ENCODE measurements at regions not wholly inside any gene's neighbourhood (a gene's known extent, or its start where the extent isn't known, plus 50 kb on each side); places are given as distances from the start of the nearest gene placed in this dataset.

DNA sequence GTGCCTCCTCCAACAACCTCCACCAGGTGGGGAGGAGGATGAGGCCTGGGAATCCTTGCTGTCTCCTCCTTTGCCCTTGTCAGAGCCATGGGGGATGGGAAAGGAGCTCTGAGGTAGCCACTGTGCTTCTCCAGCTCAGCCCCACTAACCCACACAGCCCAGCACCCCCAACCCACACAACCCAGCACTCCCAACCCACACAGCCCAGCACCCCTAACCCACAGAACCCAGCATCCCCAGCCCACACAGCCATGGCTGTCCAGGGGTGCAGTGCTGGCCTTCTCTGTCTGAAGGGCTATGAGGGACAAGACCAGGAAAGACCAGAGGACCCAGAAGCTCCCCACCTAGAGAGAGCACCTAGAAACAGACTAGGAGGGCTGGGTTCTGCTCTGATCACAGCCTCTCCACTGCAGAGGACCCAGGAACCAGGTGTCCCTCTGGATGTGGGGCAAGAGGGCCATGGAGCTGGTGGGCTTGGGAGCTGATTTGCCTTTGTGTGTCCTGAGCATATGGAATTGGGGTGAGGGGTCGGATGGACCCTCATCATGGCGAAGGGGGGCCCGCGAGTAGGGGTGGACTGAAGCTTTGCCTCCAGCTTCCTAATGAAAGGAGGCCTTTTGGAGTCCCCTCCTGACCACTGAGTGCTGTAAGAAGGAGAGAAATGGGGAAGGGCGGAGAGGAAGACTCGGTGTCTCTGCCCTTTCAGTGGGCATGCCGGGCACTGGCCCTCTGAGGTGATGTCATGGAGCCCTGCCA is 117.6 kb upstream of the THY1 start:
- peaks cover 0 to 5% of the 10 kb centered on the region in 2 donors for H3K27me3 ChIP-seq (ENCODE audit: control insufficient read depth in 1 of 2, insufficient read depth in 2 of 2, low read length in 2 of 2)
- no peaks in the 10 kb centered on the region for H3K4me1 ChIP-seq (ENCODE audit: insufficient read depth, low read length)
- H3K9ac ChIP-seq (ENCODE audit: low read length), result no peak overlapping the region
- H3K27ac ChIP-seq (ENCODE audit: low read depth, low read length), result no peak overlapping the region
- no peak overlapping the region for H3K4me3 ChIP-seq (ENCODE audit: low read depth in 1 of 2, low read length in 2 of 2)
- H3K9me3 ChIP-seq (ENCODE audit: low read length), result no peaks in the 10 kb centered on the region
- H3K36me3 ChIP-seq (ENCODE audit: insufficient read depth, low read length), result no peaks in the 10 kb centered on the region

DNA sequence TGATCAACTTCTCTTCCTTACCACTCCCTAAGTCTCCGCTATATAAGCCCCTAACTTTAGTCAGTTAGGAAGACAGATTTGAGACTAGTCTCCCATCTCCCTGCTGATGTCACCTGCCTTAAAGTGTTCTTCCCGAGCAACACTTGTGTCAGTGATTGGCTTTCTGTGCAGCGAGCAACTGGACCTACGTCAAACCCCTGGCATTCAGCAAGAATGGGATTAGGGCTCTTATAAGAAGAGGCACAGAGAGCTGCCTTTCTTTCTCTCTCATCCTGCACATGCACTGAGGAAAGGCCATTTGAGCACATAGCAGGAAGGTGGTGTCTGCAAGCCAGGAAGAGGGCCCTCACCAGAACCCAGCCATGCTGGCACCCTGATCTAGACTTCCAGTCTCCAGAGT is 116.6 kb upstream of the THY1 start:
- peaks cover 0 to 5% of the 10 kb centered on the region in 2 donors for H3K27me3 ChIP-seq (ENCODE audit: control insufficient read depth in 1 of 2, insufficient read depth in 2 of 2, low read length in 2 of 2)
- H3K27ac ChIP-seq (ENCODE audit: low read depth, low read length), result no peak overlapping the region
- H3K4me3 ChIP-seq (ENCODE audit: low read depth in 1 of 2, low read length in 2 of 2), result no peak overlapping the region

DNA sequence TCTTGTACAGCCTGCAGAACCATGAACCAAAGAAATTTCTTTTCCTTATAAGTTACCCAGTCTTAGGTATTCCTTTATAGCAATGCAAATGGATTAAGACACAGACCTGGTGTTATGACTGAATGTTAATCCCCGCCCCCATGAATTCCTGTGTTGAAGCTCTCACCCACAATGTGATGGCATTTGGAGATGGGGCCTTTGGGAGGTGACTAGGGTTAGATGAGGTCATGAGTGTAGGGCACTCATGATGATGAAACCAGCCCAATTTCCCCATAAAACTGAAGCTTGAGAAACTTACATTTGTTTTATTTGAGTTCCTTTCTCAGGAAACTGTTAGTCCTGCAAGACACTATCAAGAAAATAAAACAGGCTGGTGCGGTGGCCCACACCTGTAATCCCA is 115.8 kb upstream of the THY1 start:
- H3K27ac ChIP-seq (ENCODE audit: low read depth, low read length), result no peak overlapping the region
- H3K4me1 ChIP-seq (ENCODE audit: insufficient read depth, low read length), result no peaks in the 10 kb centered on the region
- H3K4me3 ChIP-seq (ENCODE audit: low read depth in 1 of 2, low read length in 2 of 2), result no peak overlapping the region
- H3K36me3 ChIP-seq (ENCODE audit: insufficient read depth, low read length), result no peaks in the 10 kb centered on the region
- H3K9me3 ChIP-seq (ENCODE audit: low read length), result no peaks in the 10 kb centered on the region
- peaks cover 0 to 5% of the 10 kb centered on the region in 2 donors for H3K27me3 ChIP-seq (ENCODE audit: control insufficient read depth in 1 of 2, insufficient read depth in 2 of 2, low read length in 2 of 2)
- H3K9ac ChIP-seq (ENCODE audit: low read length), result no peak overlapping the region

More for the DNA sequence above, 116.6 kb upstream of the THY1 start:
- no peaks in the 10 kb centered on the region for H3K36me3 ChIP-seq (ENCODE audit: insufficient read depth, low read length)
- no peak overlapping the region for H3K9ac ChIP-seq (ENCODE audit: low read length)
- H3K4me1 ChIP-seq (ENCODE audit: insufficient read depth, low read length), result no peaks in the 10 kb centered on the region
- H3K9me3 ChIP-seq (ENCODE audit: low read length), result no peaks in the 10 kb centered on the region

DNA sequence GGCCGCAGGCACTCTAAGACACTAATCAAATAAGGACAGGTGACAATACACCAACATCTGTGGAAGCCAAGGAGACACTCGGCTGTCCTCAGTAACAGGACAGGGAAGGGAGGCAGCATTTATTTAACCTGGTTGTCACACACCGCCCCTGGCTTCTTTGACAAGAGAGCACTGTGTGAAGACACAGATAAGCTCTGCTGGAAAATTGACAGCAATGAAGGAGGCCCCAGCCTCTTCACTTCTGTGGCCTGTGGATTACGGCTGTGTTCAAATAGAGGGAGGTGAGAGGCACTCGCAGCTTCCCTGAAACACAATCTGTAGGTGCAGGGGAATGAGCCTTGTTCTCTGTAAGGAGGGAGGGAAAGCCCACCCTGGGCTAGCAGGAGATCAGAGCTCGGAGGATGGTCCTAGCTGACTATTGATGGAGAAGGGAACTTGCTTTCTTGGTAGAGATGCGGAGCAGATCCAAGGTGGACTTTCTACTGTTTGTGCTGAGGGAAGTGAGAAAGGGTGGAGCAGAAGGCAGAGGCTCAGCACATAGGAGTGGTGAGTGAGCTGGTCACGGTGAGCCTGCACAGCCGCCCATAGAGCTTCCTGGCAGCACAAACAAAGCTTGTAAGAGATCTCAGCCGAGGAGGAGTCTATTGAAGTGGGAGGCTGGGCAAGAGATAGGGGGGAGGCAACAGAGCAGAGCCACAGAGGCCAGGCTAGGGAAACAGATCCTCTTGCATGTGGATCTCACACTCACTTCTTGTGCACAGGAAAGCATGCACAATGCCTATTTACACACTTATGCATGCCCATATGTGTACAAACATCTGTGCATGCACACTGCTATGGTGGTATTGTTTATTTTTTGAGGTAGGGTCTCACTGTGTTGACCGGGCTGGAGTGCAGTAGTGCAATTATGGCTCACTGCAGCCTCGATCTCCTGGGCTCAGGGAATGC is 114.6 kb upstream of the THY1 start:
- Histone ChIP-seq H3K4me1 (ENCODE audit: insufficient read depth, low read length) (no peaks in the 10 kb centered on the region), H3K27me3 (ENCODE audit: control insufficient read depth in 1 of 2, insufficient read depth in 2 of 2, low read length in 2 of 2) (peaks cover 0 to 10% of the 10 kb centered on the region in 2 donors), H3K9me3 (ENCODE audit: low read length) (no peaks in the 10 kb centered on the region), H3K36me3 (ENCODE audit: insufficient read depth, low read length) (no peaks in the 10 kb centered on the region), H3K9ac (ENCODE audit: low read length) (no peak overlapping the region), H3K4me3 (ENCODE audit: low read depth in 1 of 2, low read length in 2 of 2) (no peak overlapping the region), H3K27ac (ENCODE audit: low read depth, low read length) (no peak overlapping the region)

DNA sequence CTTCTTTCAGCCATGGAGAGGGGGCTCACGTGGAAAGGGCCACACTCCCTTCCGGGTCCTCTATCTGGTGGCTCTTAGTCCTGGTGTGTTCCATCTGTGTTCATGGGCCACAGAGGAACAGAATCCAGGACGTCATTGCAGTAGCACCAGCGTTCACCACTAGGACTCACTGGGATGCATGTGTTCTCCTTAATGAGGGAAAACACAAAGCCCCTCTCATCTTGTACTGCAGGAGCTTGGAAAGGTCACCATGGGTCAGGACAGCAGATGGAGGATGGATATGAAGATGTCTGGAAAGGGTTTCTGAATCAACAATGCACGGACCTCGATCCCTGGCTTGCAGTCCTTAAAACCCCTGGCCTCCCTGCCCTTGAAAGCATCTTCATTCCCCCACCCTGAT is 113.8 kb upstream of the THY1 start:
- no peak overlapping the region for H3K27ac ChIP-seq (ENCODE audit: low read depth, low read length)
- no peaks in the 10 kb centered on the region for H3K9me3 ChIP-seq (ENCODE audit: low read length)
- no peak overlapping the region for H3K4me3 ChIP-seq (ENCODE audit: low read depth in 1 of 2, low read length in 2 of 2)
- no peaks in the 10 kb centered on the region for H3K4me1 ChIP-seq (ENCODE audit: insufficient read depth, low read length)
- H3K9ac ChIP-seq (ENCODE audit: low read length), result no peak overlapping the region
- H3K36me3 ChIP-seq (ENCODE audit: insufficient read depth, low read length), result no peaks in the 10 kb centered on the region
- peaks cover 0 to 10% of the 10 kb centered on the region in 2 donors for H3K27me3 ChIP-seq (ENCODE audit: control insufficient read depth in 1 of 2, insufficient read depth in 2 of 2, low read length in 2 of 2)

DNA sequence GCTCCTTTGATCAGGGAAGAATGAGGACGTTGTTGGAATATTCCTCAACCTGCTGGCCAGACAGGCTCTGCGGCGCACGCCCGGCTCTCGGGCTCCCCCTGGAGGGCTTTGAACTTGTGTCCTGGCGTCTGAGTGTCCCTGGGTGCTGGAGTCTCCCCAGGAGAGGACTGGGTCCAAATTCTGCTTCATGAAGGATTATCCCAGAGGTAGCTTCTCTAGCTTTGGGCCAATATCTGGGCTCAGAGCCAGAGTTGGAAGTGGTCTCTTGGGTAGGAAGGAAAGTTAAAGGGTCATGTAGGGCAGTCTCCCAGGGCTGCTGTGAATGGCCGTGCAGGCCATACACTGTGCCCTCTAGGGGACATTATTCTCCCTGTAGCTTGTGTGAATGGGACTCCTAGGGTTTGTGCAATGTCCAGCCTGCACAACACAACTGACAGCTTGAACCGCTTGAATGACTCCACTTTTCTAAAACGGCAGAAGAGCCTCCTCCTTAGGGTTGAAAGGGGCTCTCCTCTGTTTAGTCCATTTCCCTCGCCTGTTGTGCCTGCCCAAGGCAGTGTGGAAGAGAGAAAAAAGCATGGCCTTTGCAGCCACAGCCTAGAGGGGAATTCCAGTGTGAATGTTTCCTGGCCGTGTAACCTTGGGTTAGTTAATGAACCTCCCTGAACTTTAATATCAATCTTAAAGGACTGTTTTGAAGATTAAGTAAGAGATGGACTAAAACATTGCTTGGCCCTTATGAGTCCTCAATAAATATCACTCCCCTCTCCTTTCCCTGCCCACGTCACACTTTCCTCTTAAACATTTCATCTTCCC is 111.2 kb upstream of the THY1 start:
- Histone ChIP-seq H3K4me1 (ENCODE audit: insufficient read depth, low read length) (no peaks in the 10 kb centered on the region), H3K9ac (ENCODE audit: low read length) (no peak overlapping the region), H3K27ac (ENCODE audit: low read depth, low read length) (no peak overlapping the region), H3K36me3 (ENCODE audit: insufficient read depth, low read length) (no peaks in the 10 kb centered on the region), H3K4me3 (ENCODE audit: low read depth in 1 of 2, low read length in 2 of 2) (no peak overlapping the region), H3K9me3 (ENCODE audit: low read length) (no peaks in the 10 kb centered on the region), H3K27me3 (ENCODE audit: control insufficient read depth in 1 of 2, insufficient read depth in 2 of 2, low read length in 2 of 2) (peaks cover 0 to 10% of the 10 kb centered on the region in 2 donors)

DNA sequence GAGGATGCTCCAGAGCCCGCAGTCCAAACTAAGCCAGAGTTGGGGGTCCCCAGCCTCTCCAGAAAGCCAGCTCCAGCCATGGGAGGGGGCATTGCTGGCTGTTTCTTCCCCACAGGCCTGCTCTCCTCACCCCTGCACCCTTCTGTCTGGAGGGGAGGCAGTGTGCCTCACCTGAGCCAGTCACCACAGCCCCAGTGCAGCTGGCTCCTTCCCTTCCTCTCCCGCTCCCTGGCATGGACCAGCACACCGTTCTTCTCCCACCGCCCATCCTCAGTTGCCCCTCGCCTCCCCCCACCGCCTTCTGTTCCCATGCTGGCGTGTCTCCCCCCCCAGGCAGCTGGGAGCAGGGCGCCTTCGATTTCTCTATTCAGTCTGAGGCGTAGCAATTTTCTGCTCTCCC is 110.5 kb upstream of the THY1 start:
- H3K9ac ChIP-seq (ENCODE audit: low read length), result no peak overlapping the region
- peaks cover 0 to 10% of the 10 kb centered on the region in 2 donors for H3K27me3 ChIP-seq (ENCODE audit: control insufficient read depth in 1 of 2, insufficient read depth in 2 of 2, low read length in 2 of 2)

DNA sequence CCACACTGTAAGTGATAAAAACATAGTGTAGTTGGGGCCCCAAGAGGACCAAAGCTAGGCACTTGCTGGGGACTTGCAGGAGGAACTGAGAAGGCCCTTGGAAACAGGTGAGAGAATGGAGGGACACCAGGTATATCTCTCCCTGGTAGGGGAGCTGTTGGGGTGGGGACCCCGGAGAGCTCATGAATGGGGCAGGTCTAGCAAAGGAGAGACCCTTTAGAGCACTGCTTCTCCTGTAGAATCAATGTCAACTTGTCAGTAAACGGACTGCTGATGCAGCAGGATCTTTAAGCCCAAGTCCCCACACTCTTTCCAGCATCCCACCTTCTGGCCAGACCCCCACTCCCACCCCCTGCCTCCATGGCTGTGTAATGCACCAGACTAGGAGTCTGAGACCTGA is 109.6 kb upstream of the THY1 start:
- H3K4me1 ChIP-seq (ENCODE audit: insufficient read depth, low read length), result no peaks in the 10 kb centered on the region
- H3K9ac ChIP-seq (ENCODE audit: low read length), result no peak overlapping the region
- no peaks in the 10 kb centered on the region for H3K9me3 ChIP-seq (ENCODE audit: low read length)
- H3K4me3 ChIP-seq (ENCODE audit: low read depth in 1 of 2, low read length in 2 of 2), result no peak overlapping the region
- H3K27me3 ChIP-seq (ENCODE audit: control insufficient read depth in 1 of 2, insufficient read depth in 2 of 2, low read length in 2 of 2), result peaks cover 0 to 10% of the 10 kb centered on the region in 2 donors
- H3K36me3 ChIP-seq (ENCODE audit: insufficient read depth, low read length), result no peaks in the 10 kb centered on the region
- H3K27ac ChIP-seq (ENCODE audit: low read depth, low read length), result no peak overlapping the region

More for the DNA sequence above, 110.5 kb upstream of the THY1 start:
- no peaks in the 10 kb centered on the region for H3K36me3 ChIP-seq (ENCODE audit: insufficient read depth, low read length)
- H3K4me3 ChIP-seq (ENCODE audit: low read depth in 1 of 2, low read length in 2 of 2), result no peak overlapping the region
- H3K27ac ChIP-seq (ENCODE audit: low read depth, low read length), result no peak overlapping the region
- no peaks in the 10 kb centered on the region for H3K9me3 ChIP-seq (ENCODE audit: low read length)
- no peaks in the 10 kb centered on the region for H3K4me1 ChIP-seq (ENCODE audit: insufficient read depth, low read length)

DNA sequence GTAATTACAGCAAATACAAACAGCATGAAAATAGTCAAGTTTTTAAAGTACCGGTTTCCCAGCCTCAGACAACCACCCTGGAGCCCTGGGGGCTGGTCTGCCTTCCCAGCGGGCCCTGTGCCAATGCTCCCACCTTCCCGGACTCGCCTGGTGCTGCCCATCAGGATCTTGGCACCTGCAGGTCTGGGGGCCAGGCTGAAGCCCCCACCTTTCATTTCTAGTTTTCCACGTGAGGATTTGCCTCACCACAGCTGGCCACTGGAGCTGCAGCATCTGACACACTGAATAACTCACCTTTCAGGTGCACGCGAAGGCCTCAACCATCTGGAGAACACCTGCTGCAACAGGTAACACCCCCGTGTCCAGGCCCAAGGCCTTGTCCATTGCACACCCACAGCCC is 108.7 kb upstream of the THY1 start:
- H3K27ac ChIP-seq (ENCODE audit: low read depth, low read length), result no peak overlapping the region
- peaks cover 0 to 10% of the 10 kb centered on the region in 2 donors for H3K27me3 ChIP-seq (ENCODE audit: control insufficient read depth in 1 of 2, insufficient read depth in 2 of 2, low read length in 2 of 2)
- H3K4me3 ChIP-seq (ENCODE audit: low read depth in 1 of 2, low read length in 2 of 2), result no peak overlapping the region
- H3K9ac ChIP-seq (ENCODE audit: low read length), result no peak overlapping the region
- H3K36me3 ChIP-seq (ENCODE audit: insufficient read depth, low read length), result no peaks in the 10 kb centered on the region
- no peaks in the 10 kb centered on the region for H3K9me3 ChIP-seq (ENCODE audit: low read length)
- no peaks in the 10 kb centered on the region for H3K4me1 ChIP-seq (ENCODE audit: insufficient read depth, low read length)

DNA sequence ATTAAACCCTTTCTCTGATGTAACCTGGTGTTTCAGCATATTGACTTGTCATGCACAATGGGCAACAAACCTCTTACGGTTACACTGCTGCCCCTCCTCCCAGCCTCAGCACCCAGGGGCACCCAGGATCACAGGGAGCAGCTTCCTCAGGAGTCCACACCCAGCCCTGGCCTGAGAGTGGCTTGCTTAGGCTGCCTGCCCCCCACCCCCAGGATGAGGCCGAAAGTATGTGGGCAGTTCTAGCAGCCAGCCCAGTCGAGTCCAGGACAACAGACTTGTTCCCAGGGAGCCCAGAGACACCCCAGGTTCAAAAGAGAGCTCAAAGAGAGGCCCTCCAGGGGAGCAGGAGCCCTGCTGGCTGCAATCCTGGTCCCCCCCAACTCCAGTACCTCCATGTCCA is 108.1 kb upstream of the THY1 start:
- no peak overlapping the region for H3K27ac ChIP-seq (ENCODE audit: low read depth, low read length)
- H3K9me3 ChIP-seq (ENCODE audit: low read length), result no peaks in the 10 kb centered on the region
- H3K36me3 ChIP-seq (ENCODE audit: insufficient read depth, low read length), result no peaks in the 10 kb centered on the region
- no peak overlapping the region for H3K4me3 ChIP-seq (ENCODE audit: low read depth in 1 of 2, low read length in 2 of 2)
- peaks cover 0 to 10% of the 10 kb centered on the region in 2 donors for H3K27me3 ChIP-seq (ENCODE audit: control insufficient read depth in 1 of 2, insufficient read depth in 2 of 2, low read length in 2 of 2)
- no peaks in the 10 kb centered on the region for H3K4me1 ChIP-seq (ENCODE audit: insufficient read depth, low read length)
- H3K9ac ChIP-seq (ENCODE audit: low read length), result no peak overlapping the region

DNA sequence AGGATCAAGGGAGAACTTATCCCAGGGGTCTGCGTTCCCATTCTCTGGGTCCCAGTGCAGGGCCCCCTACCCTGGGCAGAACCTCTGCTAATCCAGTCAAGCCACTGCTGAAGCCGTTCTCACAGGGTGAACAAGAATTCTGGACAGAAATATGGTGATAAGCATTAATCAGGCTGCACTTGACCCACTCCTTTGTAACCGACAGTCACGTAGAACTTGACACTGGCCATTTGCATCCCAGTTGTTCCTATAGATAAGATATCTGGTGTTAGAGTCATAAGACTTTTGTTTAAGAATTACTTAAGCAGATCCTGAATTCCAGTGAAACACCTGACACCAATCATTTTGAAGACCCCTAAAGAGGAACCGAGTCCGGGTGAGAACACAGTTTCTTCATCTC is 107.5 kb upstream of the THY1 start:
- H3K9me3 ChIP-seq (ENCODE audit: low read length), result no peaks in the 10 kb centered on the region
- no peak overlapping the region for H3K4me3 ChIP-seq (ENCODE audit: low read depth in 1 of 2, low read length in 2 of 2)
- H3K36me3 ChIP-seq (ENCODE audit: insufficient read depth, low read length), result no peaks in the 10 kb centered on the region
- H3K4me1 ChIP-seq (ENCODE audit: insufficient read depth, low read length), result no peaks in the 10 kb centered on the region
- no peak overlapping the region for H3K27ac ChIP-seq (ENCODE audit: low read depth, low read length)
- no peak overlapping the region for H3K9ac ChIP-seq (ENCODE audit: low read length)
- H3K27me3 ChIP-seq (ENCODE audit: control insufficient read depth in 1 of 2, insufficient read depth in 2 of 2, low read length in 2 of 2), result peaks cover 0 to 10% of the 10 kb centered on the region in 2 donors
